ENCODE measurements at regions not wholly inside any gene's neighbourhood (a gene's known extent, or its start where the extent isn't known, plus 50 kb on each side); places are given as distances from the start of the nearest gene placed in this dataset.

DNA sequence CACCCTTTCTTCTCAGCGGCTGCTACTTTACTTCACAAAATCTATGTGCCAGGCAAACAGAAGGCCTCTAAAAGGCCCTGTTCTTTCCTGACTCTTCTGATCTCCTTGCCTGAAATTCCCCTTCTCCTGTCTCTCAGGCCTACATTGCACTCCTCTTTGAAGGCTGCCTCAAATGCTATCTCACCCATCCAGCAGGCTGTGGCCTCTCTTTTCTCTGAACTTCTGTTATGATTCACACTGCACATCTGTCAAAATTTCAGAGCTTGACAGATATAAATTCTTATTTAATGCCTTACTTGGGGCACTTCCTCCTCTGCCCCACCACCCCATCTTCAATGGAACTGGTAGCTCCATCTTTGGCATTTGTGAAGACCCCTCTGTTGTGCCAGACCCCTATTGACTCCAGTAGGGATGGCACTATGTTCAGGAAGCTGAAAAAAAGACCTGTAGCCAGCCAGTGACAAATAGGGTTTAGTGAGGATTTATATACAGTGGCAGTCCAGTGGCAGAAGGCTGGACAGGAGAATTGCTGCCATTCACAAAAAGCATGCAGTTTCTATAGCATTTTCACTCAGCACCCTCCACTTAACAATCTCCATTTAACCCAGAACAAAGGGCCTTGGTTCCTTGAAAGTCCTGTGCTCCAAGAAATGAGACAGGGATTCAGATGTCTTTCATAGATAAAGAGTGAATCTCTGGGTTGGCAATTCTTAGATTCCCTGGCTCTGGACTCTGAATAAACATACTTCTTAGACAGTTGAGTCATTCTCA, 415.8 kb upstream of the GRM7 start:
- Histone ChIP-seq H4K20me1 (ENCODE audit: insufficient read depth, low read length) (no peaks in the 10 kb centered on the region), H2AFZ (ENCODE audit: low read length) (no peak overlapping the region), H3K4me2 (ENCODE audit: low read depth, low read length) (no peak overlapping the region), H3K27me3 (replicated peaks; ENCODE audit: insufficient read depth, low read length) (no peaks in the 10 kb centered on the region), H3K4me1 (ENCODE audit: low read length) (no peaks in the 10 kb centered on the region), H3K27ac (ENCODE audit: low read length) (no peak overlapping the region), H3K79me2 (ENCODE audit: low read length) (no peaks in the 10 kb centered on the region), H3K4me3 (ENCODE audit: low read length) (no peak overlapping the region), H3K9me2 (replicated peaks; ENCODE audit: insufficient read depth, low read length) (no peaks in the 10 kb centered on the region), H3K36me3 (replicated peaks; ENCODE audit: insufficient read depth, low read length) (no peaks in the 10 kb centered on the region), H3K9me3 (replicated peaks; ENCODE audit: insufficient read depth, low read length) (no peaks in the 10 kb centered on the region), H3K9ac (ENCODE audit: low read length) (no peak overlapping the region), H3F3A (ENCODE audit: insufficient read depth, low read length) (no peaks in the 10 kb centered on the region)
- TF ChIP-seq EZH2 (optimal IDR thresholded peaks at IDR 0.05; ENCODE audit: low read depth, low read length) = no peak
- DNase-seq = no peak

DNA sequence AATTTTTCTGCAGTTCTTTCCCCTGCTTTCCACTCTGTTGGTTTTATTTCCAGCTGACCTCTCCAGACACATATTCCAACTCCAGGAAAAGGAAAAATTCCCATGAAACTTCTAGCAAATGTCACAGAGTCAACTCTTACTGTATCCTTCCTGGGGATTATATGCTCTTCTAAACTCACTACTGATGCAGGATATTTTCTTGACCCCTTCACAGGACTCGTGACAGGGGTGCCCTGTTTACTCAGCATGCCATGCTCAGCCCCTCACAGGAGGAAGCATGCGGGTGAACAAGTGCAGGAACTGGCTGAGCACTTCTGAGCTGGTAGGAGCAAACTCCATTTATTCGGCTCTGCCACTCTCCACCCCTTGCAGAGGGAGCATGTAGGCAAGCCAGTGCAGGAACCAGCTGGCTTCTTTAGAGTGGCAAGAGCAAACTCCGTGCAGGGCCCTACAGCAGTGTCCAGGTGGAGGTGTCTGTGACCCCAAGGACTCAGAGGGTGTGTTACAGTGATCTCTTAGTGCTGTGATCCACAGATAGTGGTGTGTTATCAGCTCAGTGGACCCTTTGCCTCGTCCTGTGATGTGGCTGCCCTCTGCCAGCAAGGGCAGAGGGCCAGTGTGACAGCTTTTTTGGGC, 413.6 kb upstream of the GRM7 start:
- no peaks in the 10 kb centered on the region for H3K79me2 ChIP-seq (ENCODE audit: low read length)
- no peaks in the 10 kb centered on the region for H3K27me3 ChIP-seq (replicated peaks; ENCODE audit: insufficient read depth, low read length)
- H4K20me1 ChIP-seq (ENCODE audit: insufficient read depth, low read length) = no peaks in the 10 kb centered on the region
- H3K36me3 ChIP-seq (replicated peaks; ENCODE audit: insufficient read depth, low read length) = no peaks in the 10 kb centered on the region
- H2AFZ ChIP-seq (ENCODE audit: low read length) = no peak overlapping the region
- no peak overlapping the region for H3K4me3 ChIP-seq (ENCODE audit: low read length)
- H3K9me3 ChIP-seq (replicated peaks; ENCODE audit: insufficient read depth, low read length) = no peaks in the 10 kb centered on the region
- H3K9me2 ChIP-seq (replicated peaks; ENCODE audit: insufficient read depth, low read length) = no peaks in the 10 kb centered on the region
- no peak for DNase-seq
- H3K9ac ChIP-seq (ENCODE audit: low read length) = no peak overlapping the region
- no peaks in the 10 kb centered on the region for H3F3A ChIP-seq (ENCODE audit: insufficient read depth, low read length)
- no peaks in the 10 kb centered on the region for H3K4me1 ChIP-seq (ENCODE audit: low read length)
- TF ChIP-seq, protein P1, sequence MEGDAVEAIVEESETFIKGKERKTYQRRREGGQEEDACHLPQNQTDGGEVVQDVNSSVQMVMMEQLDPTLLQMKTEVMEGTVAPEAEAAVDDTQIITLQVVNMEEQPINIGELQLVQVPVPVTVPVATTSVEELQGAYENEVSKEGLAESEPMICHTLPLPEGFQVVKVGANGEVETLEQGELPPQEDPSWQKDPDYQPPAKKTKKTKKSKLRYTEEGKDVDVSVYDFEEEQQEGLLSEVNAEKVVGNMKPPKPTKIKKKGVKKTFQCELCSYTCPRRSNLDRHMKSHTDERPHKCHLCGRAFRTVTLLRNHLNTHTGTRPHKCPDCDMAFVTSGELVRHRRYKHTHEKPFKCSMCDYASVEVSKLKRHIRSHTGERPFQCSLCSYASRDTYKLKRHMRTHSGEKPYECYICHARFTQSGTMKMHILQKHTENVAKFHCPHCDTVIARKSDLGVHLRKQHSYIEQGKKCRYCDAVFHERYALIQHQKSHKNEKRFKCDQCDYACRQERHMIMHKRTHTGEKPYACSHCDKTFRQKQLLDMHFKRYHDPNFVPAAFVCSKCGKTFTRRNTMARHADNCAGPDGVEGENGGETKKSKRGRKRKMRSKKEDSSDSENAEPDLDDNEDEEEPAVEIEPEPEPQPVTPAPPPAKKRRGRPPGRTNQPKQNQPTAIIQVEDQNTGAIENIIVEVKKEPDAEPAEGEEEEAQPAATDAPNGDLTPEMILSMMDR (IDR thresholded peaks at IDR 0.05; ENCODE audit: low read length) = no peak
- TF ChIP-seq EZH2phosphoT487 (IDR thresholded peaks at IDR 0.05; ENCODE audit: low read length) (no peak), EZH2 (optimal IDR thresholded peaks at IDR 0.05; ENCODE audit: low read depth, low read length) (no peak)
- H3K4me2 ChIP-seq (ENCODE audit: low read depth, low read length) = no peak overlapping the region
- no peak overlapping the region for H3K27ac ChIP-seq (ENCODE audit: low read length)

DNA sequence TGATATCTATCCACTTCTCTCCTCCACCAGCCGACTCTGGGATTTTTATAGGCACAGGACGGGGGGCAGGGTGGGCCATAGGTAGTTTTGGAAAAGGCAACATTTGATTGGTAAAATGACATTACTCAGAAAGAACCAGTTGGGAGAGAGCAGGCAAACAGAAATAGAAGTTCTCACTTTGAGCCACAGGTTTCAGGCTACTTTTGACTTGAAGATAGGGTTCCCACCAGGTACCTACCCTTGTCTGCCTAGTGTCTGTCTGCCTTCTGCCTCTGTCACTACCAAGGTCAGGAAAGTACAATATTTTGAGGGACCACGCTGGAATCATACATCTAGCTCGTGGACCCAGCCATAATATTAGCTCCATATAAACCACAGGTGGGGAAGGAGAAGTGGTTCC, 412.9 kb upstream of the GRM7 start:
- no peak overlapping the region for H3K4me3 ChIP-seq (ENCODE audit: low read length)
- H3K27ac ChIP-seq (ENCODE audit: low read length) = no peak overlapping the region
- H3K27me3 ChIP-seq (replicated peaks; ENCODE audit: insufficient read depth, low read length) = no peaks in the 10 kb centered on the region
- no peaks in the 10 kb centered on the region for H3K4me1 ChIP-seq (ENCODE audit: low read length)
- no peaks in the 10 kb centered on the region for H3K9me3 ChIP-seq (replicated peaks; ENCODE audit: insufficient read depth, low read length)
- no peak overlapping the region for H3K9ac ChIP-seq (ENCODE audit: low read length)
- no peaks in the 10 kb centered on the region for H4K20me1 ChIP-seq (ENCODE audit: insufficient read depth, low read length)
- H3K4me2 ChIP-seq (ENCODE audit: low read depth, low read length) = no peak overlapping the region
- H2AFZ ChIP-seq (ENCODE audit: low read length) = no peak overlapping the region
- TF ChIP-seq EZH2 (optimal IDR thresholded peaks at IDR 0.05; ENCODE audit: low read depth, low read length) (no peak), EZH2phosphoT487 (IDR thresholded peaks at IDR 0.05; ENCODE audit: low read length) (no peak)
- H3K36me3 ChIP-seq (replicated peaks; ENCODE audit: insufficient read depth, low read length) = no peaks in the 10 kb centered on the region
- H3K79me2 ChIP-seq (ENCODE audit: low read length) = no peaks in the 10 kb centered on the region
- DNase-seq = no peak
- H3F3A ChIP-seq (ENCODE audit: insufficient read depth, low read length) = no peaks in the 10 kb centered on the region
- H3K9me2 ChIP-seq (replicated peaks; ENCODE audit: insufficient read depth, low read length) = no peaks in the 10 kb centered on the region

DNA sequence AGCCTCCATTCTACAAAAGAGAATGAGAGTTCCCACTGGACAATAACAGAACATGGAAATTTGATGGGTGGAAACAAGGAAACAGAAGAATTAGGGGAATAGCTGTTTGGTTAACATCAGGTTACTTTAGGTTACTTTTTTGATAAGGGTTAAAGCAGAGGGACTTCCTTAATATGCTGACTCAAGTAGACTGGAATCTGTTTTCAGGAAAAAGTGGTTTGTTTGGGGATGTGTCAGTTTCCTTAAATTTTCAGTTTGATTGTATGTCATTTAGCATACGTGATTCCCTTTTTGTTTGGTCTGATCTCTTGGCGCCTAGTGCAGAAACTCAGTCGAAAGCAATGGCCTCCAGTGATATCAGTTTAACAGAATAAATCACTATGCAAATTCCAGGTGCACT, 411.8 kb upstream of the GRM7 start:
- no peak overlapping the region for H2AFZ ChIP-seq (ENCODE audit: low read length)
- no peaks in the 10 kb centered on the region for H4K20me1 ChIP-seq (ENCODE audit: insufficient read depth, low read length)
- TF ChIP-seq EZH2phosphoT487 (IDR thresholded peaks at IDR 0.05; ENCODE audit: low read length) (no peak), EZH2 (optimal IDR thresholded peaks at IDR 0.05; ENCODE audit: low read depth, low read length) (no peak)
- TF ChIP-seq, protein P1 (IDR thresholded peaks at IDR 0.05; ENCODE audit: low read length) = no peak
- H3K9ac ChIP-seq (ENCODE audit: low read length) = no peak overlapping the region
- H3K4me3 ChIP-seq (ENCODE audit: low read length) = no peak overlapping the region
- no peak for DNase-seq
- no peaks in the 10 kb centered on the region for H3K27me3 ChIP-seq (replicated peaks; ENCODE audit: insufficient read depth, low read length)
- no peaks in the 10 kb centered on the region for H3K4me1 ChIP-seq (ENCODE audit: low read length)
- no peak overlapping the region for H3K27ac ChIP-seq (ENCODE audit: low read length)
- no peak overlapping the region for H3K4me2 ChIP-seq (ENCODE audit: low read depth, low read length)
- H3K36me3 ChIP-seq (replicated peaks; ENCODE audit: insufficient read depth, low read length) = no peaks in the 10 kb centered on the region
- no peaks in the 10 kb centered on the region for H3K79me2 ChIP-seq (ENCODE audit: low read length)
- no peaks in the 10 kb centered on the region for H3K9me3 ChIP-seq (replicated peaks; ENCODE audit: insufficient read depth, low read length)
- no peaks in the 10 kb centered on the region for H3K9me2 ChIP-seq (replicated peaks; ENCODE audit: insufficient read depth, low read length)
- no peaks in the 10 kb centered on the region for H3F3A ChIP-seq (ENCODE audit: insufficient read depth, low read length)
